Muscle layer of duodenum (tissue), 2 donors: ENCODE measurements at regions not wholly inside any gene's neighbourhood (a gene's known extent, or its start where the extent isn't known, plus 50 kb on each side); places are given as distances from the start of the nearest gene placed in this dataset.
A peak's percentile ranks its signal among the peaks of the same experiment; 100 is the strongest.

ENCODE experiments used
- H3K27ac ChIP-seq: one replicate; pipeline ENCODE4 v1.7.0; 2013; ENCODE audit warnings: mild to moderate bottlenecking, low read length
- H3K27me3 ChIP-seq: one replicate; pipeline ENCODE4 v1.7.0; 2013; ENCODE audit warnings: low read depth, mild to moderate bottlenecking, control low read depth, low read length
- H3K36me3 ChIP-seq, 2 donors: one replicate each; pipeline ENCODE4 v1.7.0; 2013; ENCODE audit warnings: low read length in 2 of 2, control low read depth in 1 of 2, mild to moderate bottlenecking in 1 of 2; ENCODE audit not compliant: insufficient read depth in 2 of 2, control insufficient read depth in 1 of 2
- H3K4me1 ChIP-seq, 2 donors: one replicate each; pipeline ENCODE4 v1.7.0; 2013; ENCODE audit warnings: low read length in 2 of 2, mild to moderate bottlenecking in 2 of 2, control low read depth in 1 of 2, moderate library complexity in 1 of 2; ENCODE audit not compliant: insufficient read depth in 2 of 2, control insufficient read depth in 1 of 2
- H3K4me3 ChIP-seq, 2 donors: one replicate each; pipeline ENCODE4 v1.7.0; 2013; ENCODE audit warnings: low read length in 2 of 2, low read depth in 1 of 2, mild to moderate bottlenecking in 1 of 2
- H3K9me3 ChIP-seq, 2 donors: one replicate each; pipeline ENCODE4 v1.7.0; 2013; ENCODE audit warnings: low read length in 2 of 2, control low read depth in 1 of 2, mild to moderate bottlenecking in 1 of 2; ENCODE audit not compliant: control insufficient read depth in 1 of 2
- donor health status: healthy.

DNA sequence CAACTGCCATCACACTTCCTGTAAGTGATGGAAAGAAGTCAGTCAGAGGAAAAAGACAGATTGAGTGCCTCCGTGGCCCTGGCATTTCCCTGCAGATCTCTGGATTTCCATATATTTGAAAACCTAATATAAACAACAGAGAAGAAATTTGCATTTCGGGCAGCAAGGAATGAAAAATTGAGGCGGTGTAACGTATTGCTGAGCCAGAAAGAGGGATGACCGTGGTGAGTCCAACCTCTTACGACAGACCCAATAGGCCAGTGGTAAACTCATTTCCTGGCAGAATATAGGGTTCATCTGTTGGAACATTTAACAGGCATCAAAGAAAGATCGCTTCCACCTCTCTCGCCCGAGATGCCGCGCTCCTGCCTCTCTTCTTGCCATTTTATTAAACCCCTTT is 336.5 kb downstream of the MIAT start:
- Histone ChIP-seq H3K27me3 (no peaks in the 10 kb centered on the region), H3K4me1 (peaks cover 0 to 19% of the 10 kb centered on the region in 2 donors), H3K4me3 (no peak overlapping the region), H3K36me3 (no peaks in the 10 kb centered on the region), H3K9me3 (no peaks in the 10 kb centered on the region), H3K27ac (no peak overlapping the region)

DNA sequence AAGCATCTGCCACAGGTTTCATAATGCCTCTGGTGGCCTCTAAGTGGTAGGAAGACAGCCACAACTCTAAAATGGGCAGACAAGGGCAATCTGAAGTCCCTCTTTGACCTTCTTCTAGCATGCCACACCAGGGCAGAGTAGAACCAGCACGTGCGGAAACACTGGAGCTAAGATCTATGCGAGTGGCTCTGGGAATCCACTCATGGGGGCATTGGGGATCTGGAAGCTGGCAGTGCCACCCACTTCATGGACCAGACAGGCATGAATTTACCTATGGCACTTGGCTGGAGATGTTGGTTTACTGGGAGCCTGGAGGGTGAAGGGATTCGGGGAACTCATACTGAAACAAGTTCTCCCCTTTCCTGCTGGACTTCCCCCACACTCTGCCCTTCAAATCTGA is 337.4 kb downstream of the MIAT start:
- peaks cover 0 to 19% of the 10 kb centered on the region in 2 donors for H3K4me1 ChIP-seq
- no peaks in the 10 kb centered on the region for H3K9me3 ChIP-seq
- H3K27me3 ChIP-seq: no peaks in the 10 kb centered on the region
- H3K4me3 ChIP-seq: no peak overlapping the region
- H3K27ac ChIP-seq: no peak overlapping the region
- no peaks in the 10 kb centered on the region for H3K36me3 ChIP-seq

DNA sequence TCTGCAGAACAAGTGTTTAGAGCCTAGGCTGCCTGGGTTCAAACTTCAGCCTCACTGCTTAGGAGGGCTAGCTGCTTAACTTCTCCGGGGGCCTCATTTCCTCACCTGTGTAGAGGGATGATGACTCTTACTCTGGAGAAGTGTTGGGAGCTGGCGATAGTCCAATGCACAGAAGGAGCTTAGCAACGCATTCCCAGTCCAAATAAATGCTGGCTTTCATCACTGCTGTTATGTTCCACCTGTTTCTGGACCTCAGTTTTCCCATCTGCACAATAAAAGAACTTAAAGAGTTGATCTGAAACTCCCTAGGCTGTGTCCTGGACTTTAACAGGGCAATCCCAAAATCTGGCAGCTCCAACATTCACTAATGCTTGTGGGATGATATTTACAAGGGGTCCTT is 337.8 kb downstream of the MIAT start:
- Histone ChIP-seq H3K36me3 (no peaks in the 10 kb centered on the region), H3K9me3 (no peaks in the 10 kb centered on the region), H3K4me3 (no peak overlapping the region), H3K27me3 (no peaks in the 10 kb centered on the region), H3K4me1 (peaks cover 0 to 19% of the 10 kb centered on the region in 2 donors), H3K27ac (no peak overlapping the region)

DNA sequence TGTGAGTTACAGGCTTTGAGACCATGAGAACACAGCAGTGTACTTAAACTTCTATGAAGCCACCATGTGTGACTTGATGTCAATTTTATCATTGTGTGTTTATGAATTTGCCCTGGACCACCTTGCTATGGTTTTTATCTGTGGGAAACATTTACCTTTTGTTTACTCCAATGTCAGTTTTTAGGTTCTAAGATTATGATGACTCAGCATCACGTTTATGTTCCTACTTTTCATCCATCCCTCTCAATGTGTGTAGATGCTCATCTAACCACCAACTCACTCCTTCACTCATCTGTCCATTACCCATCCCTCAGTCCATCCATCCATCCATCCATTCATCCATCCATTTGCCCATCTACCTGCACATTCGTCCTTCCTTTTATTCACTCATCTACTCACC is 338.8 kb downstream of the MIAT start:
- Histone ChIP-seq H3K4me3 (no peak overlapping the region), H3K4me1 (peaks cover 0 to 19% of the 10 kb centered on the region in 2 donors), H3K27ac (no peak overlapping the region)

DNA sequence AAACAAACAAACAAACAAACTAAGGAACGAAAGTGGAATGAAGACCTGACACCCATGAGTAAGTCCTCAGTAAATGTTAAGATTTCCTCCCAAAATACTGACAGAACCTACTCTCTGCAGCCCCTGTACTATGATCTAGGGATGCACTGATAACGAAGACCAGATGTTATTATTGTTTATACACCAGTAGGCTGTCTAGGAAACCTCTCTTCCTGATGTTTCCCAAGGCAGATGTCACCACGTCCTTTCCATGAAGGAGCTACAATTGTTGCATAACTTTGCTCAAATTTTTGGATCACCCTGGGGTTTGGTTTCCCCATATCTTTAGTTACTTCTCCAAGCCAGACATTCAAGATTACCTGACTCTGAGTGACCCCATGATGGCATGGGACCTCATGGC is 340.7 kb downstream of the MIAT start:
- Histone ChIP-seq H3K4me3 (no peak overlapping the region), H3K9me3 (no peaks in the 10 kb centered on the region), H3K27me3 (no peaks in the 10 kb centered on the region), H3K36me3 (no peaks in the 10 kb centered on the region), H3K4me1 (peaks cover 0 to 16% of the 10 kb centered on the region in 2 donors), H3K27ac (no peak overlapping the region)

More for the DNA sequence above, 338.8 kb downstream of the MIAT start:
- no peaks in the 10 kb centered on the region for H3K9me3 ChIP-seq
- H3K27me3 ChIP-seq: no peaks in the 10 kb centered on the region
- no peaks in the 10 kb centered on the region for H3K36me3 ChIP-seq

DNA sequence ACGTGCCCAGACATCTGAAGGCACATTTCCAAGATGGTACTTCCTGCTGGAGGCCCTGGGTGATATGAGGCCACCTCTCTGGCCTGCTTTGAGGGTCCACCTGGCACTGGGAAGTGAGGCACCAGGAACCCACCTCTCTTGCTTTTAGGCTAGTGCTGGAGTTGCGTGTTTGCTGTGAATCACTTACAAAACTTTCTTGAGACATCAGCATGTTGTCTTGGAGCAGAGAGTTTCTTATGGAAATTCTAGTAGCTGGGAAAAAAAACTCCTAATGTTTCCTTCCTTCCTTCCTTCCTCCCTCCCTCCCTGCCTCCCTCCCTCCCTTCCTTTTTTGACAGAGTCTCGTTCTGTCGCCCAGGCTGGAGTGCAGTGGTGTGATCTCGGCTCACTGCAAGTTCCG is 341.3 kb downstream of the MIAT start:
- peaks cover 0 to 12% of the 10 kb centered on the region in 2 donors for H3K4me1 ChIP-seq
- H3K36me3 ChIP-seq: no peaks in the 10 kb centered on the region
- no peak overlapping the region for H3K27ac ChIP-seq

DNA sequence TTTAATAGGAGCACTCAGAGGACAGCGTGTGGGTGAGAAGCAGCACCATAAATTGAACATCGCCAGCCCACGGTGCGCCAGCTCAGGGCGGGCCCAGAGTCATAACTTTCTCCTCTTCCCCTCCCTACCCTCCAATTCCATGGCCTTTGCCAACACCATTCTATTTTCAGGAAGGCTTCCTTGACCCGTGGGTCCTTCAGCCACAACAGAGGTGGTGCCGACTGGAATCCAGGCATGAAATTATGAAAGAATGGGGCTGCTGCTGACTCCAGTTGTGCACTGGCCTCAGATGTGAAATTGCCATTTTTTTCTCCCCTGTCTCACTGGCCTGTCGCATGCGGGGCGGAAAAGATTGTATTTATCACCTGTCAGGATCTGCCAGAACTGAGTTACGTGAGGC is 345.9 kb downstream of the MIAT start:
- Histone ChIP-seq H3K27ac (no peak overlapping the region), H3K36me3 (no peaks in the 10 kb centered on the region), H3K9me3 (no peaks in the 10 kb centered on the region), H3K4me3 (no peak overlapping the region), H3K27me3 (no peaks in the 10 kb centered on the region), H3K4me1 (no peaks in the 10 kb centered on the region)

More for the DNA sequence above, 341.3 kb downstream of the MIAT start:
- Histone ChIP-seq H3K9me3 (no peaks in the 10 kb centered on the region), H3K27me3 (no peaks in the 10 kb centered on the region), H3K4me3 (no peak overlapping the region)

DNA sequence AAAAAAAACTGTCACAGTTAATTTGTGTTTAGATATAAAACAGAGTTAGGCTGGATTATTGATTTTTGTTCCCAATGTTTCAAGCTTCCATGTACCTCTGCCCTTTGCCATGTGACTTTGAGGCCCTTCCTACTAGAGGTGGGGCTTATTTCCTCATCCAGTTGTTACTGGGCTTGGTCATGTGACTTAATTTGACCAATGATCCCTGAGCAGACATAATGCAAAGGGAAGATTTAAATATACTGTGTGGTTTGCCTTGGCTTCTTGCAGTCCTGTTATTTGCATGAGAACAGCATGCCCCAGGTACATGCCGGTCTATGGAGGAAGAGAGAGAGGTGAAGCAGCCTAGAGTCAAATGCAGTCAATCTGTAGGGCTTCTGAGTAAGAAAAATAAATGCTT is 347.0 kb downstream of the MIAT start:
- Histone ChIP-seq H3K36me3 (no peaks in the 10 kb centered on the region), H3K4me3 (no peak overlapping the region), H3K27me3 (no peaks in the 10 kb centered on the region), H3K9me3 (no peaks in the 10 kb centered on the region), H3K27ac (no peak overlapping the region), H3K4me1 (no peaks in the 10 kb centered on the region)

DNA sequence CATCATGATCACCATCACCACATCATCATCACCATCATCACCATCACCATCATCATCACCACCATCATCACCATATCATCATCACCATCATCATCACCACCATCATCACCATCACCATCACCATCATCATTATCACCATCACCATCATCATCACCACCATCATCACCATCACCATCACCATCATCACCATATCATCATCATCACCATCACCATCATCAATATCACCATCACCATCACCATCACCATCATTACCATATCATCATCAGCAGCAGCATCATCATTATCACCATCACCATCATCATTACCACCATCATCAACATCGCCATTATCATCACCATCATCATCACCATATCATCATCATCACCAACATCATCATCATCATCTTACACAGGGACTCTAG is 351.1 kb downstream of the MIAT start:
- Histone ChIP-seq H3K4me3 (no peak overlapping the region), H3K27ac (no peak overlapping the region), H3K9me3 (no peaks in the 10 kb centered on the region), H3K4me1 (no peaks in the 10 kb centered on the region), H3K27me3 (no peaks in the 10 kb centered on the region), H3K36me3 (no peaks in the 10 kb centered on the region)

DNA sequence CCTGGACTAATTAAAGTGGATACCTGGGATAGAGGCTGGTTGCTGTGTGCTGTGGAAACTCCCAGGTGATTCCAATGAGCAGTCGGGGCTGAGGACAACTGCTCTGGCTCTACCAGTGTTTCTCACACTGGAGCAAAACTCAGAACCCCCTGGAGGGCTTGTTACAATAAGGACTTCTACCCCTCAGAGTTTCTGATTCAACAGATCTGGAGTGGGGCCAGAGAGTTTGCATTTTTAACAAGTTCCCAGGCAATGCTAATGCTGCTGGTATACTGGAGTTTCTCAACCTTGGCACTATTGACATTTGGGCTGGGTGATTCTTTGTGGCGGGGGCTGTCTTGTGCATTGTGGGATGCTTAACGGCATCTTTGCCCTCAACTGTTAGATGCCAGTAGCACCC is 353.7 kb downstream of the MIAT start:
- Histone ChIP-seq H3K9me3 (no peaks in the 10 kb centered on the region), H3K36me3 (no peaks in the 10 kb centered on the region), H3K4me1 (no peaks in the 10 kb centered on the region), H3K27ac (no peak overlapping the region), H3K27me3 (no peaks in the 10 kb centered on the region), H3K4me3 (no peak overlapping the region)

DNA sequence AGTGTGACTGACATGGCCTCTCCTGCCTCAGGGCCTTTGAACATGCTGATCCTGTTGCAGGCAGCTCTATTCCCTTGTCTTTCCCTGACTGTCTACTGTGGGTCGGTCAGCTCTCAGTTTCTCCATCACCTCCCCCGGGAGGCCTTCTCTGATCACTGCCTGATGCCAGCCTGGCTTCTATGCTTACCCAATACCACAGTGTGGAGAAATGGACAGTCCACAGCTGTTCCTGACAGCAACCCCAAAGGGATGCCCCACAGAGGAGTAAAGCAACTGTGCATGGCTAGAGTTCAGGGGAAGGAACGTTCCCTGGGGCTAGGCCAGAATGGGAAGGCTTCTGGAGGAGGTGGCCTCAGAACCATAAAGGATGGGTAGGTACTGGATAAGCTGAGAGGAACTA is 354.3 kb downstream of the MIAT start:
- no peak overlapping the region for H3K27ac ChIP-seq
- no peaks in the 10 kb centered on the region for H3K4me1 ChIP-seq
- H3K27me3 ChIP-seq: no peaks in the 10 kb centered on the region
- no peaks in the 10 kb centered on the region for H3K36me3 ChIP-seq
- H3K9me3 ChIP-seq: no peaks in the 10 kb centered on the region
- H3K4me3 ChIP-seq: no peak overlapping the region

DNA sequence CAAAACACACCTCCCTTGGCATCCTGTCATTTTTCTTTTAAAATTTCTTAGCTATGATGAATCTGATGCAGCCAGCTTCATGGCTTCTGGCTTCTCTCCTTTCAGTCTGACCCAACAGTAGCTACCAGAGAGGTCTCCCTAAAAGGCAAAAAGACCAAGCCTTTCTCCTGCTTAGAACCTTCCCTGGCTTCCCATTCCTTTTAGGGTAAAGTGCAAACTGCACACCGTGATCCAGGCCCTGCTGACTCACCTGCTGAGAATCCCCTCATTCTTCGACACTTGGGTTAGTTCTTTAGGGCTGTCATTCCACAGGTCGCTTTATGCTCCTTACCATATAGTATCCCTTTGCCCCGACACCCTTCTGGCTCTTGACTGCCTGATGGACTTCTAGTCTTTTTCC is 362.4 kb downstream of the MIAT start:
- no peak overlapping the region for H3K4me3 ChIP-seq
- peak overlapping the region; percentile 70 for H3K27ac ChIP-seq
- no peaks in the 10 kb centered on the region for H3K36me3 ChIP-seq
- H3K27me3 ChIP-seq: no peaks in the 10 kb centered on the region
- no peaks in the 10 kb centered on the region for H3K9me3 ChIP-seq
- H3K4me1 ChIP-seq: no peaks in the 10 kb centered on the region
